Memory B cell (primary cell): ENCODE measurements at regions not wholly inside any gene's neighbourhood (a gene's known extent, or its start where the extent isn't known, plus 50 kb on each side); places are given as distances from the start of the nearest gene placed in this dataset.

Source experiments
- ATAC-seq: fragments of 150-1000 bp; cut with Tn5 transposase; 2 replicates; pipeline ENCODE4 v1.10.0; 2021; ENCODE audit warnings: low read depth, mild to moderate bottlenecking, moderate library complexity
- DNase-seq, 2 donors: peaks; one replicate each; pipeline ENCODE4 v3.0.0; 2022; ENCODE audit warnings: low spot score in 2 of 2
- H3K27ac Mint-ChIP-seq: one replicate; pipeline ENCODE4 v1.8.0; 2022; ENCODE audit warnings: mild to moderate bottlenecking, moderate library complexity, mixed read lengths
- H3K27me3 Mint-ChIP-seq: one replicate; pipeline ENCODE4 v1.8.0; 2022; ENCODE audit warnings: mixed read lengths
- H3K36me3 Mint-ChIP-seq: one replicate; pipeline ENCODE4 v1.8.0; 2022; ENCODE audit warnings: mild to moderate bottlenecking, mixed read lengths
- H3K4me1 Mint-ChIP-seq: one replicate; pipeline ENCODE4 v1.8.0; 2022; ENCODE audit warnings: mixed read lengths
- H3K4me3 Mint-ChIP-seq: one replicate; pipeline ENCODE4 v1.8.0; 2022; ENCODE audit warnings: mild to moderate bottlenecking, moderate library complexity, mixed read lengths
- H3K9me3 Mint-ChIP-seq: one replicate; pipeline ENCODE4 v1.8.0; 2022; ENCODE audit warnings: mixed read lengths

- H3K27me3 Mint-ChIP-seq = no peaks in the 10 kb centered on the region
- H3K4me1 Mint-ChIP-seq = no peaks in the 10 kb centered on the region
- H3K27ac Mint-ChIP-seq = no peak overlapping the region
- no peak overlapping the region for H3K4me3 Mint-ChIP-seq
- H3K9me3 Mint-ChIP-seq = peaks cover 2% of the 10 kb centered on the region
- ATAC-seq (no peak), DNase-seq (no peak)
- H3K36me3 Mint-ChIP-seq = no peaks in the 10 kb centered on the region
Measured at GRCh38 chr15:97234851-97235610, 725.5 kb upstream of the ARRDC4 start.

- H3K4me3 Mint-ChIP-seq = no peak overlapping the region
- H3K4me1 Mint-ChIP-seq = no peaks in the 10 kb centered on the region
- H3K9me3 Mint-ChIP-seq = peaks cover 2% of the 10 kb centered on the region
- H3K36me3 Mint-ChIP-seq = no peaks in the 10 kb centered on the region
- ATAC-seq (no peak), DNase-seq (no peak)
- H3K27me3 Mint-ChIP-seq = no peaks in the 10 kb centered on the region
- no peak overlapping the region for H3K27ac Mint-ChIP-seq
Measured at GRCh38 chr15:97235611-97235985, 724.9 kb upstream of the ARRDC4 start.

DNA sequence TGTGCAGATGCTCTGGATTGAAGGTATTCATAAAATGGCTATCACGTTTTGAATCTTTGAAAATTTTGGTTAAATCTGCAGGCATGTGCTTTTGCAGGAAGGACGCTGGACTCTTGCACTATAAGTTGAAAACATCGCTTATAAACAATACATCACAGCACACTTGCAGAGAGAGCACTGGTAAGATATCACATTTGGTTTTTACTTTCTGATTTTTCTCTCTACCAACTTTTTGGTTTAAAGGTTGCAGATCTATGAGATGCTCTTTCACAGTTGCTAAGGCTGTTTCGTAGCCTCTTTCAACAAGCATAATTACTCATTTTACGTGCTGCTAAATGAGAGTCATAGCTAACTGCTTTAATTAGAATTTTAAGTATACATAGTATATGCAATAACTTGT is 724.4 kb upstream of the ARRDC4 start:
- no peak for DNase-seq
- Mint-ChIP-seq H3K4me3 (no peak overlapping the region), H3K27ac (no peak overlapping the region), H3K4me1 (no peaks in the 10 kb centered on the region), H3K9me3 (peaks cover 2% of the 10 kb centered on the region), H3K36me3 (no peaks in the 10 kb centered on the region), H3K27me3 (no peaks in the 10 kb centered on the region)
- no peak for ATAC-seq

DNA sequence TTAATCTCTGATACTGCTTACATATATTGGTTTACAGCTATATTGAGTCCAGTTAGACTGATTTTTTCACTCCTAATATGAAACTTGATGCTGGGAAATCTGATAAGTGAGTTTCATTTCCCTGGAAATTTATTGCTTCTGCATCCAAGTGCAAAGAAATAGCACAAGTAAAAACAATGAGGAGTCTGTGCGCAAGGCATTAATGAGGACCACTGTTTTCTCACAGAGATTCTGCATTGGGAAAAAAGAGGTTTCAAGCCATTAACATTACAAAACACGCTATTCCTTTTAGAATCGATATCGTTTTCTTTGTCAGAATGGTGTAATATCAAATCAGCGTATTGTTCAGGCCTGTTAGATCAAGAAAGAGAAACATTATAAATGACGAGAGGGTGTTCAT is 723.3 kb upstream of the ARRDC4 start:
- Mint-ChIP-seq H3K9me3 (peaks cover 2% of the 10 kb centered on the region), H3K4me1 (no peaks in the 10 kb centered on the region), H3K4me3 (no peak overlapping the region), H3K27me3 (no peaks in the 10 kb centered on the region), H3K36me3 (no peaks in the 10 kb centered on the region), H3K27ac (no peak overlapping the region)
- ATAC-seq (no peak), DNase-seq (no peak)

DNA sequence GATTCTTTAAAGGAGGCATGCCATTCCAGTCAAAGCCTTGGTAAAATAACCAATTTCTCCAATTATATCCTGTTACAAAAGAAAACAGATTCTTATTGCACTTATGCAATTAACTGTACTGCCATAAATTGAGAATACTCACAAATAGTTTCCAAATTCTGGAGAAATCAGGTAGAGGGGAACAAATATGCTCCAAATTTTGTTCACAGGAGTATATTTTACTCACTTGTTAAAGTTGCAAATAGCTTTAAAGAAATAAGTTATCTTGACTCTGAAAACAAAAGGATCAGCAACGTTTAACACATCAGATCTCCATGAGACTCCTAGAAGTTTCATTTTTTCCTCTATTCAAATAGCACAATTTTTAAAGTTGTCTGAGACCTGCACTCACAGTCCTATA is 712.1 kb upstream of the ARRDC4 start:
- Mint-ChIP-seq H3K27ac (no peak overlapping the region), H3K4me1 (no peaks in the 10 kb centered on the region), H3K36me3 (no peaks in the 10 kb centered on the region), H3K9me3 (peaks cover 8% of the 10 kb centered on the region), H3K4me3 (no peak overlapping the region), H3K27me3 (no peaks in the 10 kb centered on the region)
- no peak for DNase-seq
- no peak for ATAC-seq

DNA sequence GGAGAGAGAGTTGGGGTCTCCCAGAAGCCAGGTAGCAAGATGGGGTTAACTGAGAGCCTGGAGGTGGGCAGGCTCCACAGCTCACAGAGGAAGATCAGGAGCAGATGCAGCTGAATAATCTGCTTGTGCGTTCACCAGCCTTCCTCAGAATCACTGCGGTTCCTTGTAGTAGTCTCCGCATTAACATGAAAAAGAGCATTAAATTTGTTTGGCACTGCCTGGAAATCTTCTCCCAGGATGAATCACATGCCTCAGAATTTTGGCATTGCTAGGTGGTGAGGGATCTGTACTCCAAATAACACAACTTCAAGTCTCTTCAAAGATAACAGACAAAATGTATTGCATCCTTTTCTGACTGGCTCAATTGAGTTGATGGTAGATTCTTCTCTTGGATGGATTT is 700.6 kb upstream of the ARRDC4 start:
- DNase-seq (no peak), ATAC-seq (no peak)
- H3K9me3 Mint-ChIP-seq = peaks cover 10% of the 10 kb centered on the region
- H3K4me1 Mint-ChIP-seq = no peaks in the 10 kb centered on the region
- no peaks in the 10 kb centered on the region for H3K36me3 Mint-ChIP-seq
- no peak overlapping the region for H3K27ac Mint-ChIP-seq
- no peak overlapping the region for H3K4me3 Mint-ChIP-seq
- no peaks in the 10 kb centered on the region for H3K27me3 Mint-ChIP-seq

DNA sequence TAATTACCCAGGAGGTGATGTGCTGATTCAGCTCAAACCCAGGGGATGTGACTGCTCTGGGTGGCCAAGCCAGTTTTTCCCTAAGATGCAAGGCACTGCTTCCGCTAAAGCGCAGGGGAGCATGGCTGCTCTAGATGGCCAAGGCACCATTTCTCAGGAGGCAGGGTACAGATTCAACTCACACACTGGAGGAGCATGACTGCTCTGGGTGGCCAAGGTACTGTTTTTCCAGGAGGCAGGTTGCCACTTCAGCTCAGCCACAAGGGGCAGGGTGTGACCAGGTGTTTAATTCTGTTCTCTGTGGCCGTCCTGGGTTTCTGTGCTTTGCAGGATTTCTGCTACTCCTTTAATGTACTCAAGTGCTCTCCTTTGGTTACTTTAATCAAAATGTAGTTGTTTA is 659.3 kb upstream of the ARRDC4 start:
- ATAC-seq (no peak), DNase-seq (no peak)
- Mint-ChIP-seq H3K4me1 (no peaks in the 10 kb centered on the region), H3K36me3 (no peaks in the 10 kb centered on the region), H3K9me3 (peaks cover 1% of the 10 kb centered on the region), H3K27ac (no peak overlapping the region), H3K4me3 (no peak overlapping the region), H3K27me3 (no peaks in the 10 kb centered on the region)

- Mint-ChIP-seq H3K4me3 (no peak overlapping the region), H3K9me3 (peaks cover 3% of the 10 kb centered on the region), H3K4me1 (no peaks in the 10 kb centered on the region), H3K27ac (no peak overlapping the region), H3K36me3 (no peaks in the 10 kb centered on the region), H3K27me3 (no peaks in the 10 kb centered on the region)
- DNase-seq (no peak), ATAC-seq (no peak)
Measured at GRCh38 chr15:97316362-97316761, 644.1 kb upstream of the ARRDC4 start.

GRCh38 chr15:97317163-97317562 is 643.3 kb upstream of the ARRDC4 start:
- H3K4me3 Mint-ChIP-seq = no peak overlapping the region
- DNase-seq (no peak), ATAC-seq (no peak)
- H3K4me1 Mint-ChIP-seq = no peaks in the 10 kb centered on the region
- H3K27me3 Mint-ChIP-seq = no peaks in the 10 kb centered on the region
- no peak overlapping the region for H3K27ac Mint-ChIP-seq
- H3K9me3 Mint-ChIP-seq = peaks cover 3% of the 10 kb centered on the region
- no peaks in the 10 kb centered on the region for H3K36me3 Mint-ChIP-seq

DNA sequence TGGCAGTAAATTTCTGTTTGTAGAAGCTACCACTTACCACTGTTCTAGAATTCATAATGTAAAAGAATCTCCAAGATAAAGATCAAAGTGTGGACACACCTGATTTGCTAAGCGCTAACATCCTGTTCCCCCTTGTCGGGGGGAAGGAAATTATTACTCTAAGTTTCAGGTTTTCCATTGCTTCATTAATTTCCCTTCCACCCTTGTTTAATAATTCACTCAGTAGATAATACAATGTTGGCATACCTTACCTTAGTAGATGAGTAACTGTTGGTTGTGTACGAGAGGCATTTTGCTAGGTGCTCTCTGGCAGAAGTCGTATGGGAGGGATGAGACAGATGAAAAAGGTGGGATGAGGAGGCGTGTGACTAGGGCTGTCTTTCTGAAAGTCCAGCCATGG is 641.2 kb upstream of the ARRDC4 start:
- Mint-ChIP-seq H3K4me3 (no peak overlapping the region), H3K36me3 (no peaks in the 10 kb centered on the region), H3K9me3 (peaks cover 5% of the 10 kb centered on the region), H3K27ac (no peak overlapping the region), H3K27me3 (no peaks in the 10 kb centered on the region), H3K4me1 (no peaks in the 10 kb centered on the region)
- DNase-seq = no peak
- ATAC-seq = no peak

DNA sequence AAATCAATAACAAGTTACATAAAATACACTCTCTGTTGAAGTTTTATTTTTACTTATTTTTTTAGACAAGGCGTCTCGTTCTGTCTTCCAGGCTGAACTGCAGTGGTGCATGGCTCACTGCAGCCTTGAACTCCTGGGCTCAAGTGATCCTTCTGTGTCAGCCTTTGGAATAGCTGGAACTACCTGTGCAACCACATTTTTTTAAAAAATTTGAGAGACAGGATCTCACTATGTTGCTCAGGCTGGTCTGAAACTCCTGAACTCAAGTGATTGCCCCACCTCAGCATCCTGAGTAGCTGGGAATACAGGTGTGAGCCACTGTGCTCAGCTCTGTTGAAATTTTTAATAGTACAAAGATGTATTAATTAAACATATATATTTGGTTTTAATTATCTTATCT is 614.3 kb upstream of the ARRDC4 start:
- Mint-ChIP-seq H3K4me3 (no peak overlapping the region), H3K4me1 (no peaks in the 10 kb centered on the region), H3K27me3 (no peaks in the 10 kb centered on the region), H3K36me3 (no peaks in the 10 kb centered on the region), H3K9me3 (peaks cover 11% of the 10 kb centered on the region), H3K27ac (no peak overlapping the region)
- DNase-seq (no peak), ATAC-seq (no peak)

- Mint-ChIP-seq H3K4me1 (no peaks in the 10 kb centered on the region), H3K27me3 (no peaks in the 10 kb centered on the region), H3K9me3 (peaks cover 7% of the 10 kb centered on the region), H3K27ac (no peak overlapping the region), H3K36me3 (no peaks in the 10 kb centered on the region), H3K4me3 (no peak overlapping the region)
- DNase-seq = no peak
- no peak for ATAC-seq
Measured at GRCh38 chr15:97350813-97351212, 609.7 kb upstream of the ARRDC4 start.

DNA sequence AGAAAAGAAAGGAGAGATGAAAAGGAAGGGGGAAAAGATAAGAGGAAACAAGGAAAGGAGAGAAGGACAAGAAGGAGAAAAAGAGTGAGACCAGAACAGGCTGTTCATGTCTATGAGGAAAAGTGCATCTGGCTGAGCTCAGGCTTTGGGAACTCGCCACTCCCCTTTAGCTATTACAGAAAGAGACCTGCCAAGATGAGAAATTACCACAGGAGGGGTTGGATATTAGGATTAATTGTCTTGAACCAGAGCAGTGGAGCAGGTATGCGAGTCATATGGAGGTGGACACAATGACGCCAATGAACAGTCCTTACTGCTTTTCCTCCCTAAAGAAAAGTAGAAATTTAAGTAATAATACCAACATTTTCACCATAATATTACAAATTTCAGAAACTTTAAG is 577.0 kb upstream of the ARRDC4 start:
- Mint-ChIP-seq H3K27ac (no peak overlapping the region), H3K9me3 (peaks cover 8% of the 10 kb centered on the region), H3K4me3 (no peak overlapping the region), H3K27me3 (no peaks in the 10 kb centered on the region), H3K4me1 (no peaks in the 10 kb centered on the region), H3K36me3 (no peaks in the 10 kb centered on the region)
- ATAC-seq (no peak), DNase-seq (no peak)

DNA sequence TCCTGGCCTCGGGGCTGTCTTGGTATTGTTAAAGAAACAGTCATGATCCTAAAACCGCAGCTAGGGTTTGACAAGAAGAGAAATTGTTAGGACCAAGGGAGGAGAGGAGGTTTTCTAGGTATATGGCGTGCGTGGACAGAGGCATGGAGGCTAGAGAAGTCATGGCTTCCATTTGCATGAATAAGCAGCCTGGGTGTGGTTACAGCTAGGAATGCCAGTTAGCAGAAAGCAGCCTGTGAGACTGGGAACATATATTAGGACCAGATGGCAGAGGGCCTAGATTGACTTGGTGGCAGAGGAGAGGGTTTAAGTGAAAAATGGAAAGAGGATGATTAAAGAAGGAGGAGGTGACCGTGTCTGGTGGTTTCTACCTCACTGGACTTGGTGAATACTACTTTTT is 573.6 kb upstream of the ARRDC4 start:
- Mint-ChIP-seq H3K36me3 (no peaks in the 10 kb centered on the region), H3K9me3 (peaks cover 8% of the 10 kb centered on the region), H3K4me3 (no peak overlapping the region), H3K4me1 (no peaks in the 10 kb centered on the region), H3K27ac (no peak overlapping the region), H3K27me3 (no peaks in the 10 kb centered on the region)
- DNase-seq (no peak), ATAC-seq (no peak)

DNA sequence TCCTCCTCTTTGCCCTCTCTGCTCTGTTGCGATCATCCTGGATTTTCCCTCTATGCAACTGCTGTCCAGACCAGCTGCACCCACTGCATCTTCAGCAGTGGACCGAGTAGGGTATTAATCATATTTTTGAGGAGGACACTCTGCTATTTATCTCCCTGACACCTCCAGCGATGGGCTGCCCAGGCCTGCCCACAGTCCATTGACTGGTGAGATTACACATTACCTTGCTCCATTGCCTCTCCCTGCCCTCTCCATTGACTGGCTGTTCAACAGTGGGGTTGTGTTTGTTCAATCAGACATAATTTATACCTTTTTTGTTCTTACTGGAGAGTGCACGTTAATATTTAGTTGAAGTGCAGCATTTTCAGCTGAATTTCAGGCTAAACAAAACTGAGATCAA is 559.3 kb upstream of the ARRDC4 start:
- Mint-ChIP-seq H3K9me3 (peaks cover 3% of the 10 kb centered on the region), H3K4me1 (no peaks in the 10 kb centered on the region), H3K27me3 (no peaks in the 10 kb centered on the region), H3K27ac (no peak overlapping the region), H3K4me3 (no peak overlapping the region), H3K36me3 (no peaks in the 10 kb centered on the region)
- ATAC-seq (no peak), DNase-seq (no peak)
